B cell (primary cell): ENCODE measurements at regions not wholly inside any gene's neighbourhood (a gene's known extent, or its start where the extent isn't known, plus 50 kb on each side); places are given as distances from the start of the nearest gene placed in this dataset.

ENCODE experiments used
- ATAC-seq: fragments of 200-7000 bp; cut with Tn5 transposase; one replicate; pipeline ENCODE4 v1.10.0; 2021; ENCODE audit warnings: low read depth, mild to moderate bottlenecking, moderate number of reproducible peaks, moderate library complexity
- CTCF ChIA-PET: fragments of 350-600 bp; sonication (Branson Sonifier 250); formaldehyde crosslinking; loops from one replicate; lab custom pipeline; 2021; ENCODE audit warnings: antibody characterized with exemption, inconsistent platforms; lab: Charles Lee
- POLR2A ChIA-PET: fragments of 350-600 bp; sonication (Branson Sonifier 250); formaldehyde crosslinking; loops from one replicate; lab custom pipeline; 2021; ENCODE audit warnings: antibody characterized with exemption; lab: Charles Lee
- DNase-seq: peaks from one replicate; pipeline ENCODE4 v3.0.0; 2013
- H2AFZ ChIP-seq: 2 replicates; pipeline ENCODE4 v1.6.1; 2012; ENCODE audit warnings: mild to moderate bottlenecking, low read depth, low read length; ENCODE audit not compliant: insufficient read depth, poor library complexity, severe bottlenecking
- H3K27ac ChIP-seq, 2 donors: 1 replicate in 1 of 2; 2 replicates in 1 of 2; pipeline ENCODE4 v1.5.1; 2012 to 2013; ENCODE audit warnings: low read length in 2 of 2, mild to moderate bottlenecking in 2 of 2, moderate library complexity in 1 of 2
- H3K27me3 ChIP-seq, 4 experiments: fragments of 200-600 bp in 1 of 4; sonication (generic) in 1 of 4; replicated peaks in 1 of 4; 1 replicate in 2 of 4; 2 replicates in 2 of 4; pipeline versions ENCODE4 v1.6.1 to v1.7.0; 2013 to 2016; ENCODE audit warnings: low read length in 3 of 4, mild to moderate bottlenecking in 2 of 4, mixed read lengths in 1 of 4, moderate library complexity in 1 of 4; ENCODE audit not compliant: insufficient read depth in 4 of 4, control insufficient read depth in 3 of 4; ENCODE audit errors: control extremely low read depth in 1 of 4
- H3K36me3 ChIP-seq, 2 experiments: replicated peaks in 1 of 2; 1 replicate in 1 of 2; 2 replicates in 1 of 2; pipeline versions ENCODE4 v1.6.1 to v1.7.1; 2013; ENCODE audit warnings: low read length in 1 of 2; ENCODE audit not compliant: insufficient read depth in 2 of 2, control insufficient read depth in 1 of 2; ENCODE audit errors: control extremely low read depth in 1 of 2, extremely low read depth in 1 of 2
- H3K4me1 ChIP-seq, 2 donors: fragments of 200-600 bp in 1 of 2; sonication (generic) in 1 of 2; 1 replicate in 1 of 2; 2 replicates in 1 of 2; pipeline versions ENCODE4 v1.5.1 to v1.6.1; 2013 to 2017; ENCODE audit warnings: low read length in 2 of 2; ENCODE audit not compliant: control insufficient read depth in 2 of 2, insufficient read depth in 2 of 2
- H3K4me2 ChIP-seq: replicated peaks from 2 replicates; pipeline ENCODE3; 2012; ENCODE audit warnings: mild to moderate bottlenecking, low read depth, low read length; ENCODE audit not compliant: poor library complexity, severe bottlenecking
- H3K4me3 ChIP-seq, 5 experiments: fragments of 200-600 bp in 1 of 5; sonication (generic) in 1 of 5; 1 replicate in 3 of 5; 2 replicates in 2 of 5; pipeline versions ENCODE4 v1.5.1 to v1.7.0; 2011 to 2016; ENCODE audit warnings: low read length in 4 of 5, mild to moderate bottlenecking in 4 of 5, low read depth in 2 of 5, control low read depth in 1 of 5, moderate library complexity in 1 of 5; ENCODE audit not compliant: insufficient read depth in 1 of 5; ENCODE audit errors: control extremely low read depth in 1 of 5, extremely low read depth in 1 of 5
- H3K79me2 ChIP-seq: fragments of 200-600 bp; sonication (generic); one replicate; pipeline ENCODE4 v1.6.0; 2016; ENCODE audit warnings: low read length; ENCODE audit not compliant: control insufficient read depth, insufficient read depth
- H3K9ac ChIP-seq: fragments of 200-600 bp; sonication (generic); 2 replicates; pipeline ENCODE4 v1.6.1; 2017; ENCODE audit warnings: mild to moderate bottlenecking, low read length, moderate library complexity
- H3K9me3 ChIP-seq, 3 donors: one replicate each; pipeline versions ENCODE4 v1.6.1 to v1.7.1; 2013; ENCODE audit warnings: low read length in 2 of 3; ENCODE audit not compliant: control insufficient read depth in 2 of 3, insufficient read depth in 1 of 3; ENCODE audit errors: control extremely low read depth in 1 of 3
- H4K20me1 ChIP-seq: 2 replicates; pipeline ENCODE4 v1.6.0; 2012; ENCODE audit warnings: mild to moderate bottlenecking, low read length; ENCODE audit not compliant: insufficient read depth, control insufficient read depth, poor library complexity, severe bottlenecking
- H3K27ac Mint-ChIP-seq: one replicate; pipeline ENCODE4 v1.8.0; 2021; ENCODE audit warnings: mixed read lengths
- H3K27me3 Mint-ChIP-seq: one replicate; pipeline ENCODE4 v1.8.0; 2021; ENCODE audit warnings: mixed read lengths
- H3K4me1 Mint-ChIP-seq: one replicate; pipeline ENCODE4 v1.8.0; 2021; ENCODE audit warnings: mixed read lengths
- H3K4me3 Mint-ChIP-seq: one replicate; pipeline ENCODE4 v1.8.0; 2021; ENCODE audit warnings: mixed read lengths
- H3K9me3 Mint-ChIP-seq: one replicate; pipeline ENCODE4 v1.8.0; 2022; ENCODE audit warnings: mixed read lengths; ENCODE audit not compliant: insufficient read depth
- EZH2 ChIP-seq: IDR thresholded peaks from 2 replicates; pipeline ENCODE4 v1.6.1; 2012; ENCODE audit warnings: borderline replicate concordance, low read depth, mild to moderate bottlenecking, moderate library complexity, low read length; ENCODE audit not compliant: insufficient read depth, poor library complexity, severe bottlenecking
- WGBS: methylation state at CpG from one replicate; pipeline ENCODE4 v1.1.5; 2013; ENCODE audit warnings: missing lambda C conversion rate; ENCODE audit not compliant: insufficient coverage; 5-methylcytosine and 5-hydroxymethylcytosine counted together
- intact Hi-C: fragments of 100-400 bp; cut with micrococcal nuclease; formaldehyde crosslinking; loops from one replicate; pipeline ENCODE4 v1.10.0; 2022
- TF ChIP-seq, protein P1 (sequence below): fragments of 200-600 bp; IDR thresholded peaks from one replicate; pipeline ENCODE4 v1.8.0; 2022; ENCODE audit warnings: antibody characterized with exemption, mild to moderate bottlenecking

GRCh38 chr22:22058633-22059290 is 76.2 kb upstream of the TOP3B start:
- intact Hi-C loops, result loop anchor here (2.0 kb wide), 1 partner anchor 16 kb away; no protein-coding TSS in a partner anchor
- Histone ChIP-seq H4K20me1 (no peaks in the 10 kb centered on the region), H3K79me2 (no peaks in the 10 kb centered on the region), H3K27ac (no peak overlapping the region), H2AFZ (peak overlapping the region; percentile 63), H3K9me3 (no peaks in the 10 kb centered on the region), H3K4me3 (peak overlapping the region in 1 of 5 experiments; percentile 22), H3K4me1 (peaks cover 33 to 36% of the 10 kb centered on the region in 2 donors), H3K27me3 (no peaks in the 10 kb centered on the region), H3K36me3 (no peaks in the 10 kb centered on the region), H3K4me2 (peak overlapping the region; percentile 54), H3K9ac (peak overlapping the region; percentile 38)
- peak overlapping the region; percentile 22 for H3K27ac Mint-ChIP-seq
- peak overlapping the region; percentile 60 for H3K4me3 Mint-ChIP-seq
- DNase-seq (peak; percentile 54), ATAC-seq (peak; percentile 73)
- peaks cover 37% of the 10 kb centered on the region for H3K4me1 Mint-ChIP-seq
- CTCF ChIA-PET, result interaction anchor here (0.9 to 7.8 kb wide), 9 partner anchors 16 to 177 kb away, joined by 3 to 122 read pairs (median 24); no protein-coding TSS in a partner anchor
- no peaks in the 10 kb centered on the region for H3K9me3 Mint-ChIP-seq
- 27% methylated on average over 2 of the region's 4 CpGs for WGBS
- POLR2A ChIA-PET, result interaction anchor here (0.8 kb wide), 1 partner anchor 52 kb away, joined by 3 read pairs; no protein-coding TSS in a partner anchor
- TF ChIP-seq, protein P1, sequence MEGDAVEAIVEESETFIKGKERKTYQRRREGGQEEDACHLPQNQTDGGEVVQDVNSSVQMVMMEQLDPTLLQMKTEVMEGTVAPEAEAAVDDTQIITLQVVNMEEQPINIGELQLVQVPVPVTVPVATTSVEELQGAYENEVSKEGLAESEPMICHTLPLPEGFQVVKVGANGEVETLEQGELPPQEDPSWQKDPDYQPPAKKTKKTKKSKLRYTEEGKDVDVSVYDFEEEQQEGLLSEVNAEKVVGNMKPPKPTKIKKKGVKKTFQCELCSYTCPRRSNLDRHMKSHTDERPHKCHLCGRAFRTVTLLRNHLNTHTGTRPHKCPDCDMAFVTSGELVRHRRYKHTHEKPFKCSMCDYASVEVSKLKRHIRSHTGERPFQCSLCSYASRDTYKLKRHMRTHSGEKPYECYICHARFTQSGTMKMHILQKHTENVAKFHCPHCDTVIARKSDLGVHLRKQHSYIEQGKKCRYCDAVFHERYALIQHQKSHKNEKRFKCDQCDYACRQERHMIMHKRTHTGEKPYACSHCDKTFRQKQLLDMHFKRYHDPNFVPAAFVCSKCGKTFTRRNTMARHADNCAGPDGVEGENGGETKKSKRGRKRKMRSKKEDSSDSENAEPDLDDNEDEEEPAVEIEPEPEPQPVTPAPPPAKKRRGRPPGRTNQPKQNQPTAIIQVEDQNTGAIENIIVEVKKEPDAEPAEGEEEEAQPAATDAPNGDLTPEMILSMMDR, result no peak
- TF ChIP-seq EZH2, result no peak
- H3K27me3 Mint-ChIP-seq, result no peaks in the 10 kb centered on the region
